WTC11 (cell line): ENCODE measurements at regions not wholly inside any gene's neighbourhood (a gene's known extent, or its start where the extent isn't known, plus 50 kb on each side); places are given as distances from the start of the nearest gene placed in this dataset.

Source experiments
- ZNF263 ChIP-seq: sonication (generic); formaldehyde crosslinking; IDR thresholded peaks from 2 replicates; pipeline ENCODE4 v1.8.1; 2022; ENCODE audit warnings: low read depth, mild to moderate bottlenecking, moderate library complexity, missing genetic modification reagents
- TF ChIP-seq, protein P1 (sequence below): sonication (generic); formaldehyde crosslinking; IDR thresholded peaks from 2 replicates; pipeline ENCODE4 v1.8.1; 2022; ENCODE audit warnings: missing genetic modification reagents, borderline replicate concordance

DNA sequence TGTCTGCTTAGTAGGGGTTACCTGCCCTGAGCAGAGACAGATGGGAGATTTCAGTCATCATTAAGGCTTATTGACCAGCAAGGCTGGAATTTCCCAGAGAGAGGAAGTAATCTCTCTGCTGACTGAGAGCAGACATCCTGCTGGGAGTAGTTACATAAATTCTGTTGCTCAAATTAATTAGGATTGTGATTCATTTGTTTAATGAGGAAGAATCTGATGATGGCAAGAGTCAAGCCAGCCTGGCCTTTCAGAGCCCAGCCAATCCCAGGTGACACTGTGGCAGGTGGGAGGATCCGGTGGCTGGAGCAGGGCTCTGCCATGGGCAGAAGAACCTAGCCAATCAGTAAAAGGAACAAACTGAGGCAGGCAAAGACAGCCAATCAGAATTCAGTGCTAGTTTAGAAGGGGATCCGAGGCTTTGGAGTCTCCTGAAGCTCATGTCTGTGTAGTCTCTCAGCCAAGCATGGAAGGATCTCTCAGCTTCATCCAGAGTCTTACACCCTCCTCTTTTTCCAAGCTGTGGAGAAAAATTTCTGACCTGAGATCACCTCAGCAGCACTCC, 61.2 kb upstream of the CHST1 start:
- TF ChIP-seq, protein P1, sequence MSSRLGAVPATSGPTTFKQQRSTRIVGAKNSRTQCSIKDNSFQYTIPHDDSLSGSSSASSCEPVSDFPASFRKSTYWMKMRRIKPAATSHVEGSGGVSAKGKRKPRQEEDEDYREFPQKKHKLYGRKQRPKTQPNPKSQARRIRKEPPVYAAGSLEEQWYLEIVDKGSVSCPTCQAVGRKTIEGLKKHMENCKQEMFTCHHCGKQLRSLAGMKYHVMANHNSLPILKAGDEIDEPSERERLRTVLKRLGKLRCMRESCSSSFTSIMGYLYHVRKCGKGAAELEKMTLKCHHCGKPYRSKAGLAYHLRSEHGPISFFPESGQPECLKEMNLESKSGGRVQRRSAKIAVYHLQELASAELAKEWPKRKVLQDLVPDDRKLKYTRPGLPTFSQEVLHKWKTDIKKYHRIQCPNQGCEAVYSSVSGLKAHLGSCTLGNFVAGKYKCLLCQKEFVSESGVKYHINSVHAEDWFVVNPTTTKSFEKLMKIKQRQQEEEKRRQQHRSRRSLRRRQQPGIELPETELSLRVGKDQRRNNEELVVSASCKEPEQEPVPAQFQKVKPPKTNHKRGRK (CRISPR knock-in tag) = no peak
- TF ChIP-seq ZNF263 (CRISPR knock-in tag) = no peak
